WTC11 (cell line): ENCODE measurements at regions not wholly inside any gene's neighbourhood (a gene's known extent, or its start where the extent isn't known, plus 50 kb on each side); places are given as distances from the start of the nearest gene placed in this dataset.

Experiments used
- ATAC-seq: fragments of 200-7000 bp; cut with Tn5 transposase; 2 replicates; pipeline ENCODE4 v1.10.0; 2021; ENCODE audit warnings: mild to moderate bottlenecking, moderate library complexity
- CTCF ChIA-PET: fragments of 300-600 bp; sonication (Branson Sonifier 250); formaldehyde crosslinking; loops from one replicate; lab custom pipeline; 2021; ENCODE audit warnings: antibody characterized with exemption; lab: Charles Lee
- POLR2A ChIA-PET: fragments of 350-600 bp; sonication (Branson Sonifier 250); formaldehyde crosslinking; loops from one replicate; lab custom pipeline; 2021; ENCODE audit warnings: antibody characterized with exemption; lab: Charles Lee
- DNase-seq: peaks from one replicate; pipeline ENCODE4 v3.0.0; 2021; ENCODE audit warnings: low spot score
- H3K27ac Mint-ChIP-seq: 2 replicates; pipeline ENCODE4 v1.8.0; 2021; ENCODE audit warnings: mixed read lengths
- H3K27me3 Mint-ChIP-seq: 2 replicates; pipeline ENCODE4 v1.8.0; 2021; ENCODE audit warnings: low read depth, mild to moderate bottlenecking, moderate library complexity, mixed read lengths
- H3K36me3 Mint-ChIP-seq: 2 replicates; pipeline ENCODE4 v1.8.0; 2021; ENCODE audit warnings: mixed read lengths
- H3K4me1 Mint-ChIP-seq: 2 replicates; pipeline ENCODE4 v1.8.0; 2022; ENCODE audit warnings: mixed read lengths
- H3K4me3 Mint-ChIP-seq: 2 replicates; pipeline ENCODE4 v1.8.0; 2021; ENCODE audit warnings: mild to moderate bottlenecking, moderate library complexity, mixed read lengths
- H3K9me3 Mint-ChIP-seq: 2 replicates; pipeline ENCODE4 v1.8.0; 2021; ENCODE audit warnings: mixed read lengths
- ATF2 ChIP-seq: sonication (generic); formaldehyde crosslinking; IDR thresholded peaks from 2 replicates; pipeline ENCODE4 v1.8.1; 2022; ENCODE audit warnings: low read depth, missing genetic modification reagents, borderline replicate concordance
- ATF6 ChIP-seq: sonication (generic); formaldehyde crosslinking; IDR thresholded peaks from 2 replicates; pipeline ENCODE4 v1.8.1; 2023; ENCODE audit warnings: mild to moderate bottlenecking, missing genetic modification reagents
- CBFB ChIP-seq: sonication (generic); formaldehyde crosslinking; IDR thresholded peaks from 2 replicates; pipeline ENCODE4 v1.8.1; 2022; ENCODE audit warnings: mild to moderate bottlenecking, low read depth, missing genetic modification reagents
- E2F4 ChIP-seq: sonication (generic); formaldehyde crosslinking; IDR thresholded peaks from 2 replicates; pipeline ENCODE4 v1.8.1; 2022; ENCODE audit warnings: low read depth, mild to moderate bottlenecking, moderate library complexity, missing genetic modification reagents, borderline replicate concordance
- ELF4 ChIP-seq: sonication (generic); formaldehyde crosslinking; IDR thresholded peaks from 2 replicates; pipeline ENCODE4 v1.8.1; 2022; ENCODE audit warnings: low read depth, mild to moderate bottlenecking, moderate library complexity, missing genetic modification reagents
- FOXK1 ChIP-seq: sonication (generic); formaldehyde crosslinking; IDR thresholded peaks from 2 replicates; pipeline ENCODE4 v1.8.0; 2022; ENCODE audit warnings: mild to moderate bottlenecking, moderate library complexity, missing genetic modification reagents
- FOXP4 ChIP-seq: sonication (generic); formaldehyde crosslinking; IDR thresholded peaks from 2 replicates; pipeline ENCODE4 v1.8.0; 2022; ENCODE audit warnings: mild to moderate bottlenecking, missing genetic modification reagents
- HMGA2 ChIP-seq: fragments of 250-450 bp; sonication (Bioruptor Pico); IDR thresholded peaks from 2 replicates; pipeline ENCODE4 v1.4.0; 2021; ENCODE audit warnings: mild to moderate bottlenecking, moderate library complexity
- HMGXB4 ChIP-seq: sonication (generic); formaldehyde crosslinking; IDR thresholded peaks from 2 replicates; pipeline ENCODE4 v1.8.1; 2023; ENCODE audit warnings: mild to moderate bottlenecking, moderate library complexity, missing genetic modification reagents
- MAX ChIP-seq: sonication (generic); formaldehyde crosslinking; IDR thresholded peaks from 2 replicates; pipeline ENCODE4 v1.8.0; 2022; ENCODE audit warnings: mild to moderate bottlenecking, missing genetic modification reagents
- MXD4 ChIP-seq: fragments of 250-450 bp; sonication (Bioruptor Pico); IDR thresholded peaks from 2 replicates; pipeline ENCODE4 v1.8.0; 2021; ENCODE audit warnings: mild to moderate bottlenecking, moderate library complexity, borderline replicate concordance
- SOX15 ChIP-seq: fragments of 250-450 bp; sonication (Bioruptor Pico); IDR thresholded peaks from 2 replicates; pipeline ENCODE4 v1.9.0; 2021; ENCODE audit warnings: mild to moderate bottlenecking
- SP1 ChIP-seq: sonication (generic); formaldehyde crosslinking; conservative IDR thresholded peaks from 2 replicates; pipeline ENCODE4 v1.8.1; 2022; ENCODE audit warnings: missing genetic modification reagents
- USF1 ChIP-seq: sonication (generic); formaldehyde crosslinking; IDR thresholded peaks from 2 replicates; pipeline ENCODE4 v1.8.0; 2022; ENCODE audit warnings: mild to moderate bottlenecking, missing genetic modification reagents
- USF2 ChIP-seq: sonication (generic); formaldehyde crosslinking; IDR thresholded peaks from 2 replicates; pipeline ENCODE4 v1.8.1; 2023; ENCODE audit warnings: mild to moderate bottlenecking, missing genetic modification reagents, moderate library complexity
- ZBTB43 ChIP-seq: sonication (generic); formaldehyde crosslinking; IDR thresholded peaks from 2 replicates; pipeline ENCODE4 v1.8.1; 2023; ENCODE audit warnings: mild to moderate bottlenecking, missing genetic modification reagents
- ZNF219 ChIP-seq: sonication (generic); formaldehyde crosslinking; IDR thresholded peaks from 2 replicates; pipeline ENCODE4 v1.8.0; 2023; ENCODE audit warnings: missing genetic modification reagents, mild to moderate bottlenecking, borderline replicate concordance
- ZNF232 ChIP-seq: sonication (generic); formaldehyde crosslinking; IDR thresholded peaks from 2 replicates; pipeline ENCODE4 v1.8.0; 2022; ENCODE audit warnings: mild to moderate bottlenecking, missing genetic modification reagents
- ZNF416 ChIP-seq: fragments of 250-450 bp; sonication (Bioruptor Pico); IDR thresholded peaks from 2 replicates; pipeline ENCODE4 v1.9.0; 2021; ENCODE audit warnings: mild to moderate bottlenecking, inconsistent platforms

GRCh38 chr15:70555713-70556112 is 207.6 kb downstream of the UACA start:
- DNase-seq: no peak

More at GRCh38 chr15:70555713-70556112, 207.6 kb downstream of the UACA start:
- ChIA-PET CTCF (no interaction called here), POLR2A (no interaction called here)
- no peak overlapping the region for H3K4me3 Mint-ChIP-seq
- H3K36me3 Mint-ChIP-seq: peaks cover 4% of the 10 kb centered on the region; the same call in 1 of the 2 replicates
- peaks cover 7% of the 10 kb centered on the region for H3K9me3 Mint-ChIP-seq
- TF ChIP-seq ELF4 (CRISPR knock-in tag) (no peak), FOXP4 (CRISPR knock-in tag) (no peak), ZNF416 (no peak), HMGXB4 (CRISPR knock-in tag) (no peak), SP1 (CRISPR knock-in tag) (no peak), CBFB (CRISPR knock-in tag) (no peak), MAX (CRISPR knock-in tag) (no peak), FOXK1 (CRISPR knock-in tag) (no peak), E2F4 (CRISPR knock-in tag) (no peak), ATF6 (CRISPR knock-in tag) (no peak), USF1 (CRISPR knock-in tag) (no peak), ZNF219 (CRISPR knock-in tag) (no peak), ZNF232 (CRISPR knock-in tag) (no peak), ATF2 (CRISPR knock-in tag) (no peak), ZBTB43 (CRISPR knock-in tag) (no peak), HMGA2 (no peak), SOX15 (CRISPR knock-in tag) (no peak), USF2 (no peak), MXD4 (no peak)
- H3K27ac Mint-ChIP-seq: no peak overlapping the region
- ATAC-seq: no peak
- peaks cover 5% of the 10 kb centered on the region; the same call in 1 of the 2 replicates for H3K27me3 Mint-ChIP-seq
- H3K4me1 Mint-ChIP-seq: no peaks in the 10 kb centered on the region
